T-helper 17 cell (primary cell): ENCODE measurements at regions not wholly inside any gene's neighbourhood (a gene's known extent, or its start where the extent isn't known, plus 50 kb on each side); places are given as distances from the start of the nearest gene placed in this dataset.
A peak's percentile ranks its signal among the peaks of the same experiment; 100 is the strongest.
"Not testable (repeated sequence)": the region's sequence is repeated elsewhere in the genome, so short reads cannot be mapped to it uniquely, and the experiment has no call there.

Source experiments
- ATAC-seq: fragments of 150-1000 bp; cut with Tn5 transposase; 2 replicates; pipeline ENCODE4 v1.10.0; 2021; ENCODE audit warnings: mild to moderate bottlenecking, moderate library complexity
- DNase-seq, 3 donors: peaks; one replicate each; pipeline versions ENCODE4 v3.0.0 to v3.0.0-alpha.2; 2020 to 2021
- H3K9me3 ChIP-seq: one replicate; pipeline ENCODE4 v1.7.0; 2013; ENCODE audit warnings: low read length, mild to moderate bottlenecking; ENCODE audit not compliant: control insufficient read depth, poor library complexity, severe bottlenecking
- H3K27ac Mint-ChIP-seq: one replicate; pipeline ENCODE4 v1.8.0; 2022; ENCODE audit warnings: mild to moderate bottlenecking, moderate library complexity, mixed read lengths
- H3K27me3 Mint-ChIP-seq: one replicate; pipeline ENCODE4 v1.8.0; 2022; ENCODE audit warnings: mixed read lengths
- H3K36me3 Mint-ChIP-seq: one replicate; pipeline ENCODE4 v1.8.0; 2022; ENCODE audit warnings: low read depth, mixed read lengths
- H3K4me1 Mint-ChIP-seq: one replicate; pipeline ENCODE4 v1.8.0; 2022; ENCODE audit warnings: mild to moderate bottlenecking, mixed read lengths
- H3K4me3 Mint-ChIP-seq: one replicate; pipeline ENCODE4 v1.8.0; 2022; ENCODE audit warnings: mild to moderate bottlenecking, moderate library complexity, mixed read lengths

- H3K4me1 Mint-ChIP-seq, result peaks cover 20% of the 10 kb centered on the region
- not testable (repeated sequence) for H3K27me3 Mint-ChIP-seq, H3K4me3 Mint-ChIP-seq, ATAC-seq, H3K36me3 Mint-ChIP-seq, H3K27ac Mint-ChIP-seq, H3K9me3 ChIP-seq, DNase-seq
Observed at GRCh38 chr6:170146131-170146530, 144.7 kb downstream of the DLL1 start.

GRCh38 chr6:170145716-170146115 is 145.2 kb downstream of the DLL1 start:
- H3K9me3 ChIP-seq, ATAC-seq, H3K36me3 Mint-ChIP-seq, DNase-seq, H3K4me3 Mint-ChIP-seq, H3K27ac Mint-ChIP-seq, H3K27me3 Mint-ChIP-seq: not testable (repeated sequence)
- H3K4me1 Mint-ChIP-seq, result peaks cover 20% of the 10 kb centered on the region

GRCh38 chr6:170145272-170145592 is 145.6 kb downstream of the DLL1 start:
- Mint-ChIP-seq H3K36me3 (no peaks in the 10 kb centered on the region), H3K4me1 (peaks cover 20% of the 10 kb centered on the region), H3K27me3 (no peaks in the 10 kb centered on the region), H3K4me3 (no peak overlapping the region), H3K27ac (no peak overlapping the region)
- ATAC-seq, result no peak
- DNase-seq, result peak in 1 of 3 donors; percentile 1
- H3K9me3 ChIP-seq, result no peaks in the 10 kb centered on the region

GRCh38 chr6:170144571-170145271 is 146.2 kb downstream of the DLL1 start:
- no peaks in the 10 kb centered on the region for H3K9me3 ChIP-seq
- Mint-ChIP-seq H3K27ac (no peak overlapping the region), H3K36me3 (no peaks in the 10 kb centered on the region), H3K27me3 (no peaks in the 10 kb centered on the region), H3K4me1 (peaks cover 20% of the 10 kb centered on the region), H3K4me3 (no peak overlapping the region)
- ATAC-seq (no peak), DNase-seq (no peak)

GRCh38 chr6:170143401-170144150 is 147.3 kb downstream of the DLL1 start:
- ATAC-seq, result no peak
- no peak for DNase-seq
- no peaks in the 10 kb centered on the region for H3K27me3 Mint-ChIP-seq
- H3K4me3 Mint-ChIP-seq, result no peak overlapping the region
- H3K36me3 Mint-ChIP-seq, result no peaks in the 10 kb centered on the region
- H3K4me1 Mint-ChIP-seq, result peaks cover 16% of the 10 kb centered on the region
- H3K27ac Mint-ChIP-seq, result no peak overlapping the region
- H3K9me3 ChIP-seq, result no peaks in the 10 kb centered on the region

- H3K9me3 ChIP-seq, result no peaks in the 10 kb centered on the region
- Mint-ChIP-seq H3K27me3 (no peaks in the 10 kb centered on the region), H3K36me3 (no peaks in the 10 kb centered on the region), H3K27ac (no peak overlapping the region), H3K4me1 (peaks cover 7% of the 10 kb centered on the region), H3K4me3 (no peak overlapping the region)
- DNase-seq (no peak), ATAC-seq (no peak)
Observed at GRCh38 chr6:170142559-170142958, 148.3 kb downstream of the DLL1 start.

- not testable (repeated sequence) for H3K4me3 Mint-ChIP-seq, H3K4me1 Mint-ChIP-seq, H3K27ac Mint-ChIP-seq, H3K9me3 ChIP-seq, DNase-seq, H3K27me3 Mint-ChIP-seq, ATAC-seq, H3K36me3 Mint-ChIP-seq
Observed at GRCh38 chr6:170141061-170141460, 149.8 kb downstream of the DLL1 start.

GRCh38 chr6:170140129-170140528 is 150.7 kb downstream of the DLL1 start:
- Mint-ChIP-seq H3K4me3 (no peak overlapping the region), H3K4me1 (no peaks in the 10 kb centered on the region), H3K36me3 (no peaks in the 10 kb centered on the region), H3K27me3 (no peaks in the 10 kb centered on the region), H3K27ac (no peak overlapping the region)
- DNase-seq (peak in 1 of 3 donors; percentile 1), ATAC-seq (no peak)
- H3K9me3 ChIP-seq, result no peaks in the 10 kb centered on the region

- ATAC-seq (no peak), DNase-seq (peak in 1 of 3 donors; percentile 2)
- no peaks in the 10 kb centered on the region for H3K9me3 ChIP-seq
- Mint-ChIP-seq H3K4me1 (no peaks in the 10 kb centered on the region), H3K36me3 (no peaks in the 10 kb centered on the region), H3K27me3 (no peaks in the 10 kb centered on the region), H3K4me3 (no peak overlapping the region), H3K27ac (no peak overlapping the region)
Observed at GRCh38 chr6:170139531-170139930, 151.3 kb downstream of the DLL1 start.

GRCh38 chr6:170139046-170139445 is 151.8 kb downstream of the DLL1 start:
- DNase-seq, H3K9me3 ChIP-seq, H3K4me1 Mint-ChIP-seq, H3K4me3 Mint-ChIP-seq, H3K27me3 Mint-ChIP-seq, H3K27ac Mint-ChIP-seq, H3K36me3 Mint-ChIP-seq, ATAC-seq: not testable (repeated sequence)

GRCh38 chr6:170137911-170138910 is 152.7 kb downstream of the DLL1 start:
- Mint-ChIP-seq H3K4me1 (no peaks in the 10 kb centered on the region), H3K27me3 (peaks cover 9% of the 10 kb centered on the region), H3K36me3 (no peaks in the 10 kb centered on the region), H3K27ac (peak overlapping the region; percentile 21), H3K4me3 (no peak overlapping the region)
- H3K9me3 ChIP-seq, result no peaks in the 10 kb centered on the region
- ATAC-seq (no peak), DNase-seq (peak in 2 of 3 donors; percentile 2 to 6)

GRCh38 chr6:170137176-170137891 is 153.5 kb downstream of the DLL1 start:
- no peaks in the 10 kb centered on the region for H3K36me3 Mint-ChIP-seq
- no peak for ATAC-seq
- no peaks in the 10 kb centered on the region for H3K9me3 ChIP-seq

More at GRCh38 chr6:170137176-170137891, 153.5 kb downstream of the DLL1 start:
- peak overlapping the region; percentile 21 for H3K27ac Mint-ChIP-seq
- H3K4me1 Mint-ChIP-seq, result no peaks in the 10 kb centered on the region
- no peak overlapping the region for H3K4me3 Mint-ChIP-seq
- H3K27me3 Mint-ChIP-seq, result peaks cover 9% of the 10 kb centered on the region
- DNase-seq, result peak in 2 of 3 donors; percentile 3 to 6
